Body of pancreas (tissue), 4 donors: ENCODE measurements at regions not wholly inside any gene's neighbourhood (a gene's known extent, or its start where the extent isn't known, plus 50 kb on each side); places are given as distances from the start of the nearest gene placed in this dataset.

Experiments used
- POLR2A ChIP-seq, 3 donors: fragments of 450-650 bp; IDR thresholded peaks; one replicate each; pipeline ENCODE4 v1.6.1; 2016; ENCODE audit warnings: antibody characterized with exemption in 3 of 3, mild to moderate bottlenecking in 2 of 3
- TF ChIP-seq, protein P1 (sequence below), 7 experiments: fragments of 450-650 bp in 4 of 7; fragments of 200-600 bp in 3 of 7; sonication (generic) in 3 of 7; IDR thresholded peaks; one replicate each; pipeline ENCODE4 v1.5.1; 2016 to 2019; ENCODE audit warnings: antibody characterized with exemption in 7 of 7

DNA sequence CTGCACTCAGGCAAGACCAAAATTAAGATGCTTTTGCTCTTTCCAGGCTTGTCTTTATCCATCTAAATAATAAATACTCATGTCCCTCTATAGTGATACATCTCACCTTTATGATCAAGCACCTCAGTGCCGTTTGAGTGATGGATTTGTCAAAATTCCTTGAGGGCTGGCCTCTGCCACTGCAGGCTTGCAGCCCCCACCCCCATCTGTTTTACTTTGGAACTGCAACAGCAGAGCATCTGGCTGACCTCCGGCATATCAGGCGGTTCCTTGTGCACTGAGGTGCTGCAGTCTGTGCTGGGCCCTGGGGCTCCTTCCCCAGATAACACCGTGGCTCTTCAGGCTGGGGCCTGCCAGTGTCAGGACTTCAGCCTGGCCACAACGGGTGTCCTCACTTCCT, 386.9 kb downstream of the CDH26 start:
- TF ChIP-seq, protein P1, sequence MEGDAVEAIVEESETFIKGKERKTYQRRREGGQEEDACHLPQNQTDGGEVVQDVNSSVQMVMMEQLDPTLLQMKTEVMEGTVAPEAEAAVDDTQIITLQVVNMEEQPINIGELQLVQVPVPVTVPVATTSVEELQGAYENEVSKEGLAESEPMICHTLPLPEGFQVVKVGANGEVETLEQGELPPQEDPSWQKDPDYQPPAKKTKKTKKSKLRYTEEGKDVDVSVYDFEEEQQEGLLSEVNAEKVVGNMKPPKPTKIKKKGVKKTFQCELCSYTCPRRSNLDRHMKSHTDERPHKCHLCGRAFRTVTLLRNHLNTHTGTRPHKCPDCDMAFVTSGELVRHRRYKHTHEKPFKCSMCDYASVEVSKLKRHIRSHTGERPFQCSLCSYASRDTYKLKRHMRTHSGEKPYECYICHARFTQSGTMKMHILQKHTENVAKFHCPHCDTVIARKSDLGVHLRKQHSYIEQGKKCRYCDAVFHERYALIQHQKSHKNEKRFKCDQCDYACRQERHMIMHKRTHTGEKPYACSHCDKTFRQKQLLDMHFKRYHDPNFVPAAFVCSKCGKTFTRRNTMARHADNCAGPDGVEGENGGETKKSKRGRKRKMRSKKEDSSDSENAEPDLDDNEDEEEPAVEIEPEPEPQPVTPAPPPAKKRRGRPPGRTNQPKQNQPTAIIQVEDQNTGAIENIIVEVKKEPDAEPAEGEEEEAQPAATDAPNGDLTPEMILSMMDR (IDR thresholded peaks at IDR 0.05) = no peak
- no peak for TF ChIP-seq POLR2A (IDR thresholded peaks at IDR 0.05)
